HG02610 (cell line): ENCODE measurements at regions not wholly inside any gene's neighbourhood (a gene's known extent, or its start where the extent isn't known, plus 50 kb on each side); places are given as distances from the start of the nearest gene placed in this dataset.

Experiments
- ATAC-seq: cut with Tn5 transposase; IDR thresholded peaks from one replicate; pipeline ENCODE4 v1.9.1; 2021; ENCODE audit warnings: mild to moderate bottlenecking, moderate library complexity; ENCODE audit not compliant: unreplicated experiment

GRCh38 chr10:8227246-8227645, 172.8 kb downstream of the GATA3 start:
- no peak for ATAC-seq

- no peak for ATAC-seq
Measured at GRCh38 chr10:8229153-8229552, 174.7 kb downstream of the GATA3 start.

GRCh38 chr10:8230902-8231301, 176.4 kb downstream of the GATA3 start:
- ATAC-seq, result no peak

- no peak for ATAC-seq
Measured at GRCh38 chr10:8233049-8233448, 178.6 kb downstream of the GATA3 start.

GRCh38 chr10:8233832-8234259, 179.4 kb downstream of the GATA3 start:
- no peak for ATAC-seq

GRCh38 chr10:8235253-8236027, 181.0 kb downstream of the GATA3 start:
- ATAC-seq, result no peak

- no peak for ATAC-seq
Measured at GRCh38 chr10:8238986-8239385, 184.5 kb downstream of the GATA3 start.

GRCh38 chr10:8240861-8241260, 186.4 kb downstream of the GATA3 start:
- ATAC-seq, result no peak

GRCh38 chr10:8242295-8242872, 187.9 kb downstream of the GATA3 start:
- ATAC-seq, result no peak

GRCh38 chr10:8245131-8245813, 190.8 kb downstream of the GATA3 start:
- no peak for ATAC-seq

GRCh38 chr10:8245814-8246142, 191.3 kb downstream of the GATA3 start:
- ATAC-seq, result no peak

GRCh38 chr10:8246548-8246947, 192.1 kb downstream of the GATA3 start:
- no peak for ATAC-seq

- ATAC-seq, result no peak
Measured at GRCh38 chr10:8247191-8247590, 192.7 kb downstream of the GATA3 start.

- ATAC-seq, result no peak
Measured at GRCh38 chr10:8248868-8249267, 194.4 kb downstream of the GATA3 start.

GRCh38 chr10:8254350-8254749, 199.9 kb downstream of the GATA3 start:
- no peak for ATAC-seq

GRCh38 chr10:8255301-8255700, 200.8 kb downstream of the GATA3 start:
- ATAC-seq, result no peak

- ATAC-seq, result no peak
Measured at GRCh38 chr10:8260645-8261044, 206.2 kb downstream of the GATA3 start.

- ATAC-seq, result no peak
Measured at GRCh38 chr10:8262317-8262716, 207.8 kb downstream of the GATA3 start.

GRCh38 chr10:8269976-8270375, 215.5 kb downstream of the GATA3 start:
- ATAC-seq, result no peak

- no peak for ATAC-seq
Measured at GRCh38 chr10:8272794-8273425, 218.4 kb downstream of the GATA3 start.

- no peak for ATAC-seq
Measured at GRCh38 chr10:8273749-8274148, 219.3 kb downstream of the GATA3 start.

GRCh38 chr10:8275911-8276310, 221.4 kb downstream of the GATA3 start:
- ATAC-seq, result no peak
